OCI-M2 (cell line): ENCODE measurements at regions not wholly inside any gene's neighbourhood (a gene's known extent, or its start where the extent isn't known, plus 50 kb on each side); places are given as distances from the start of the nearest gene placed in this dataset.

Experiments
- DNase-seq: peaks from one replicate; lab custom pipeline; 2025; ENCODE audit not compliant: unreplicated experiment; lab: John Stamatoyannopoulos, UW

GRCh38 chr3:124234852-124235252, 242.9 kb upstream of the ROPN1 start:
- DNase-seq, result no peak

GRCh38 chr3:124235446-124235845, 243.5 kb upstream of the ROPN1 start:
- DNase-seq, result no peak

- no peak for DNase-seq
These were observed 251.4 kb upstream of the ROPN1 start for GRCh38 chr3:124243177-124243859.

GRCh38 chr3:124246376-124246775, 254.5 kb upstream of the ROPN1 start:
- no peak for DNase-seq

- DNase-seq, result no peak
These were observed 255.0 kb upstream of the ROPN1 start for GRCh38 chr3:124246949-124247348.

GRCh38 chr3:124248471-124249028, 256.6 kb upstream of the ROPN1 start:
- no peak for DNase-seq

- DNase-seq, result no peak
These were observed 257.1 kb upstream of the ROPN1 start for GRCh38 chr3:124249038-124249437.

- DNase-seq, result no peak
These were observed 258.1 kb upstream of the ROPN1 start for GRCh38 chr3:124250053-124250452.

- no peak for DNase-seq
These were observed 264.2 kb upstream of the ROPN1 start for GRCh38 chr3:124256156-124256555.

GRCh38 chr3:124256599-124256998, 264.7 kb upstream of the ROPN1 start:
- DNase-seq, result no peak

- DNase-seq, result no peak
These were observed 265.5 kb upstream of the ROPN1 start for GRCh38 chr3:124257336-124257864.

- DNase-seq, result no peak
These were observed 266.2 kb upstream of the ROPN1 start for GRCh38 chr3:124258057-124258500.

GRCh38 chr3:124260206-124260915, 268.4 kb upstream of the ROPN1 start:
- no peak for DNase-seq

- DNase-seq, result no peak
These were observed 269.4 kb upstream of the ROPN1 start for GRCh38 chr3:124261306-124261705.

- DNase-seq, result no peak
These were observed 271.2 kb upstream of the ROPN1 start for GRCh38 chr3:124263168-124263567.

- DNase-seq, result no peak
These were observed 272.4 kb upstream of the ROPN1 start for GRCh38 chr3:124264346-124264745.

- no peak for DNase-seq
These were observed 274.6 kb upstream of the ROPN1 start for GRCh38 chr3:124266487-124266886.

GRCh38 chr3:124267406-124267805, 275.5 kb upstream of the ROPN1 start:
- DNase-seq, result no peak

- no peak for DNase-seq
These were observed 276.4 kb upstream of the ROPN1 start for GRCh38 chr3:124268355-124268754.

- DNase-seq, result no peak
These were observed 277.7 kb upstream of the ROPN1 start for GRCh38 chr3:124269619-124270018.

- DNase-seq, result no peak
These were observed 280.8 kb upstream of the ROPN1 start for GRCh38 chr3:124272605-124273151.

GRCh38 chr3:124273651-124274050, 281.7 kb upstream of the ROPN1 start:
- no peak for DNase-seq
